Panc1 (cell line): ENCODE measurements at regions not wholly inside any gene's neighbourhood (a gene's known extent, or its start where the extent isn't known, plus 50 kb on each side); places are given as distances from the start of the nearest gene placed in this dataset.

Source experiments
- CTCF ChIP-seq: fragments of 450-650 bp; IDR thresholded peaks from 2 replicates; pipeline ENCODE4 v1.5.1; 2017; ENCODE audit warnings: mild to moderate bottlenecking
- TF ChIP-seq, protein P1 (sequence below), 2 experiments: IDR thresholded peaks; 2 replicates each; pipeline ENCODE4 v1.6.1; 2011 to 2012; ENCODE audit warnings: low read depth in 2 of 2, control low read depth in 1 of 2, low read length in 1 of 2, mild to moderate bottlenecking in 1 of 2, moderate library complexity in 1 of 2; ENCODE audit not compliant: insufficient read depth in 1 of 2

GRCh38 chrX:39472161-39472560 lies 625.6 kb downstream of the BCOR start:
- TF ChIP-seq CTCF = no peak
- TF ChIP-seq, protein P1, sequence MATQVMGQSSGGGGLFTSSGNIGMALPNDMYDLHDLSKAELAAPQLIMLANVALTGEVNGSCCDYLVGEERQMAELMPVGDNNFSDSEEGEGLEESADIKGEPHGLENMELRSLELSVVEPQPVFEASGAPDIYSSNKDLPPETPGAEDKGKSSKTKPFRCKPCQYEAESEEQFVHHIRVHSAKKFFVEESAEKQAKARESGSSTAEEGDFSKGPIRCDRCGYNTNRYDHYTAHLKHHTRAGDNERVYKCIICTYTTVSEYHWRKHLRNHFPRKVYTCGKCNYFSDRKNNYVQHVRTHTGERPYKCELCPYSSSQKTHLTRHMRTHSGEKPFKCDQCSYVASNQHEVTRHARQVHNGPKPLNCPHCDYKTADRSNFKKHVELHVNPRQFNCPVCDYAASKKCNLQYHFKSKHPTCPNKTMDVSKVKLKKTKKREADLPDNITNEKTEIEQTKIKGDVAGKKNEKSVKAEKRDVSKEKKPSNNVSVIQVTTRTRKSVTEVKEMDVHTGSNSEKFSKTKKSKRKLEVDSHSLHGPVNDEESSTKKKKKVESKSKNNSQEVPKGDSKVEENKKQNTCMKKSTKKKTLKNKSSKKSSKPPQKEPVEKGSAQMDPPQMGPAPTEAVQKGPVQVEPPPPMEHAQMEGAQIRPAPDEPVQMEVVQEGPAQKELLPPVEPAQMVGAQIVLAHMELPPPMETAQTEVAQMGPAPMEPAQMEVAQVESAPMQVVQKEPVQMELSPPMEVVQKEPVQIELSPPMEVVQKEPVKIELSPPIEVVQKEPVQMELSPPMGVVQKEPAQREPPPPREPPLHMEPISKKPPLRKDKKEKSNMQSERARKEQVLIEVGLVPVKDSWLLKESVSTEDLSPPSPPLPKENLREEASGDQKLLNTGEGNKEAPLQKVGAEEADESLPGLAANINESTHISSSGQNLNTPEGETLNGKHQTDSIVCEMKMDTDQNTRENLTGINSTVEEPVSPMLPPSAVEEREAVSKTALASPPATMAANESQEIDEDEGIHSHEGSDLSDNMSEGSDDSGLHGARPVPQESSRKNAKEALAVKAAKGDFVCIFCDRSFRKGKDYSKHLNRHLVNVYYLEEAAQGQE (IDR thresholded peaks at IDR 0.05; ENCODE audit: insufficient read depth in 1 of 2, low read depth in 2 of 2, low read length in 1 of 2) = no peak
